Stomach (tissue), 8 donors: ENCODE measurements at regions not wholly inside any gene's neighbourhood (a gene's known extent, or its start where the extent isn't known, plus 50 kb on each side); places are given as distances from the start of the nearest gene placed in this dataset.

Source experiments
- DNase-seq, 2 donors: peaks; one replicate each; pipeline versions ENCODE4 v3.0.0 to v3.0.0-alpha.2; 2013 to 2019
- H3K27ac ChIP-seq, 5 donors: fragments of 200-600 bp in 4 of 5; sonication (generic) in 4 of 5; one replicate each; pipeline ENCODE4 v1.5.1; 2013 to 2019; ENCODE audit warnings: mild to moderate bottlenecking in 1 of 5, moderate library complexity in 1 of 5
- H3K27me3 ChIP-seq, 3 donors: fragments of 200-600 bp; sonication (generic); one replicate each; pipeline ENCODE4 v1.5.1; 2017 to 2019; ENCODE audit warnings: mixed run types in 1 of 3
- H3K36me3 ChIP-seq, 4 donors: fragments of 200-600 bp; sonication (generic); 1 replicate in 3 of 4; 2 replicates in 1 of 4; pipeline ENCODE4 v1.5.1; 2016 to 2019
- H3K4me1 ChIP-seq, 4 donors: fragments of 200-600 bp; sonication (generic); one replicate each; pipeline ENCODE4 v1.5.1; 2016 to 2019
- H3K4me3 ChIP-seq, 4 donors: fragments of 200-600 bp; sonication (generic) in 3 of 4; one replicate each; pipeline ENCODE4 v1.5.1; 2016 to 2019; ENCODE audit warnings: mild to moderate bottlenecking in 1 of 4
- H3K9me3 ChIP-seq, 4 donors: fragments of 200-600 bp; sonication (generic); one replicate each; pipeline ENCODE4 v1.5.1; 2016 to 2019
- EP300 ChIP-seq: sonication (generic); formaldehyde crosslinking; IDR thresholded peaks from one replicate; pipeline ENCODE4 v1.6.1; 2017; ENCODE audit warnings: antibody characterized with exemption
- POLR2A ChIP-seq, 4 donors: fragments of 450-650 bp; IDR thresholded peaks; one replicate each; pipeline ENCODE4 v1.6.1; 2016; ENCODE audit warnings: antibody characterized with exemption in 4 of 4, control low read depth in 2 of 4, mild to moderate bottlenecking in 1 of 4, moderate library complexity in 1 of 4
- POLR2AphosphoS5 ChIP-seq, 3 donors: sonication (generic); formaldehyde crosslinking; IDR thresholded peaks; one replicate each; pipeline ENCODE4 v1.6.1; 2016; ENCODE audit warnings: antibody characterized with exemption in 3 of 3
- WGBS, 5 donors: extraction: QIAGEN DNeasy Blood & Tissue Kit in 3 of 5; methylation state at CpG; one replicate each; pipeline versions ENCODE4 v1.1.5 to v1.1.7; 2013 to 2018; 5-methylcytosine and 5-hydroxymethylcytosine counted together
- intact Hi-C: fragments of 100-400 bp; cut with DNase I; formaldehyde crosslinking; loops from one replicate; pipeline ENCODE4 v1.15.1; 2023; ENCODE audit warnings: low total_unique reads
- TF ChIP-seq, protein P1 (sequence below), 7 experiments: fragments of 450-650 bp in 4 of 7; fragments of 200-600 bp in 3 of 7; sonication (generic) in 3 of 7; IDR thresholded peaks; one replicate each; pipeline ENCODE4 v1.5.1; 2016 to 2019; ENCODE audit warnings: antibody characterized with exemption in 7 of 7, control low read depth in 2 of 7, mild to moderate bottlenecking in 1 of 7
- donor health status: healthy with polysubstance abuse.
- donor health status: Bipolar disorder and iron deficiency.
- donor health status: healthy.

DNA sequence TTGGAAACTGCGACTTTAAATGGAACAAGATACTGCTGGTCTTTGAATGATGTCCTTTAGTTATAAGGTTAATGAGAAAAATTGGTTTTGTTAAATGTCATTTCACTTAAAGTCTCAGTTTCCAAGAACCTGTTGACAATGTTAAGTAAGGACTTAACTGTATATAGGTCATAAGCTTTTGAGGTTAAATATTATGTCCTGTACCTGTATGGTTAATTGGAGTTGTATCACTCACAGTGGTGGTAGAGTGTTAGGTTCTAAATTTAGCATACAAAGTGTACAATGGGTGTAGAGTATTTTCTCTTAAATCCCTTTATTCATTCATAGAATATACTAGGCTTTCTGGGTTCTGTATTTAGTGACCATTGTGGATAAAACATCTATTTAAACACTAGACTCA, 110.2 kb downstream of the HAUS1 start:
- Histone ChIP-seq H3K9me3 (no peaks in the 10 kb centered on the region), H3K4me1 (peaks cover 0 to 28% (median 11%) of the 10 kb centered on the region in 4 donors), H3K4me3 (no peak overlapping the region), H3K27me3 (no peaks in the 10 kb centered on the region), H3K27ac (no peak overlapping the region), H3K36me3 (peaks cover 0 to 28% (median 18%) of the 10 kb centered on the region in 4 donors)
- 85 to 100% (median 94%) methylated on average over 1 of the region's 1 CpG for WGBS, 5 donors
- TF ChIP-seq EP300, result no peak
- no peak for TF ChIP-seq POLR2A (IDR thresholded peaks at IDR 0.05)
- TF ChIP-seq, protein P1, sequence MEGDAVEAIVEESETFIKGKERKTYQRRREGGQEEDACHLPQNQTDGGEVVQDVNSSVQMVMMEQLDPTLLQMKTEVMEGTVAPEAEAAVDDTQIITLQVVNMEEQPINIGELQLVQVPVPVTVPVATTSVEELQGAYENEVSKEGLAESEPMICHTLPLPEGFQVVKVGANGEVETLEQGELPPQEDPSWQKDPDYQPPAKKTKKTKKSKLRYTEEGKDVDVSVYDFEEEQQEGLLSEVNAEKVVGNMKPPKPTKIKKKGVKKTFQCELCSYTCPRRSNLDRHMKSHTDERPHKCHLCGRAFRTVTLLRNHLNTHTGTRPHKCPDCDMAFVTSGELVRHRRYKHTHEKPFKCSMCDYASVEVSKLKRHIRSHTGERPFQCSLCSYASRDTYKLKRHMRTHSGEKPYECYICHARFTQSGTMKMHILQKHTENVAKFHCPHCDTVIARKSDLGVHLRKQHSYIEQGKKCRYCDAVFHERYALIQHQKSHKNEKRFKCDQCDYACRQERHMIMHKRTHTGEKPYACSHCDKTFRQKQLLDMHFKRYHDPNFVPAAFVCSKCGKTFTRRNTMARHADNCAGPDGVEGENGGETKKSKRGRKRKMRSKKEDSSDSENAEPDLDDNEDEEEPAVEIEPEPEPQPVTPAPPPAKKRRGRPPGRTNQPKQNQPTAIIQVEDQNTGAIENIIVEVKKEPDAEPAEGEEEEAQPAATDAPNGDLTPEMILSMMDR (IDR thresholded peaks at IDR 0.05), result no peak
- TF ChIP-seq POLR2AphosphoS5 (IDR thresholded peaks at IDR 0.05), result no peak
- DNase-seq, result no peak
- intact Hi-C loops, result no loop called here

DNA sequence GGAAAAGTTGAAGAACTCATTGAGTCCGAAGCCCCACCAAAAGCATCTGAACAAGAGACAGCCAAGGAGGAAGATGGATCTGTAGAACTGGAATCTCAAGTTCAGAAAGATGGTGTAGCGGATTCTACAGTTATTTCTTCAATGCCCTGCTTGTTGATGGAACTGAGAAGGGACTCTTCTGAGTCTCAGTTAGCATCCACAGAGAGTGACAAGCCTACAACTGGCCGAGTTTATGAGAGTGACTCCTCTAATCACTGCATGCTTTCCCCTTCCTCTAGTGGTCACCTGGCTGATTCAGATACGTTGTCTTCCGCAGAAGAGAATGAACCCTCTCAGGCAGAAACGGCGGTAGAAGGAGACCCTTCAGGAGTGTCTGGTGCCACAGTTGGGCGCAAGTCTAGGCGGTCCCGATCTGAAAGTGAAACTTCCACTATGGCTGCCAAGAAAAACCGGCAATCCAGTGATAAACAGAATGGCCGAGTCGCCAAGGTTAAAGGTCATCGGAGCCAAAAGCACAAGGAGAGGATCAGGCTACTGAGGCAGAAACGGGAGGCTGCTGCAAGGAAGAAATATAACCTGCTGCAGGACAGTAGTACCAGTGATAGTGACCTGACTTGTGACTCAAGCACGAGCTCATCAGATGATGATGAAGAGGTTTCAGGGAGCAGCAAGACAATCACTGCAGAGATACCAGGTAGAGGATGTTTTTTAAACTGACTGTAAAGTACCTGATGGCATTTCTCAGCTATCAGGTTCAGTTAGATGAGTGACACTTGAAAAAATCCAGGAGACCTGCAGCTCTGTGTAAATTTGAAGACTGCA, 111.9 kb downstream of the HAUS1 start:
- Histone ChIP-seq H3K4me3 (no peak overlapping the region), H3K27me3 (no peaks in the 10 kb centered on the region), H3K27ac (no peak overlapping the region), H3K4me1 (peaks cover 0 to 28% (median 10%) of the 10 kb centered on the region in 4 donors), H3K36me3 (peaks cover 0 to 31% (median 15%) of the 10 kb centered on the region in 4 donors), H3K9me3 (no peaks in the 10 kb centered on the region)
- TF ChIP-seq, protein P1 (IDR thresholded peaks at IDR 0.05), result no peak
- TF ChIP-seq POLR2AphosphoS5 (IDR thresholded peaks at IDR 0.05), result no peak
- no peak for TF ChIP-seq POLR2A (IDR thresholded peaks at IDR 0.05)
- TF ChIP-seq EP300, result no peak
- 91 to 94% (median 92%) methylated on average over 16 of the region's 16 CpGs for WGBS, 5 donors
- DNase-seq, result no peak
- intact Hi-C loops, result no loop called here

DNA sequence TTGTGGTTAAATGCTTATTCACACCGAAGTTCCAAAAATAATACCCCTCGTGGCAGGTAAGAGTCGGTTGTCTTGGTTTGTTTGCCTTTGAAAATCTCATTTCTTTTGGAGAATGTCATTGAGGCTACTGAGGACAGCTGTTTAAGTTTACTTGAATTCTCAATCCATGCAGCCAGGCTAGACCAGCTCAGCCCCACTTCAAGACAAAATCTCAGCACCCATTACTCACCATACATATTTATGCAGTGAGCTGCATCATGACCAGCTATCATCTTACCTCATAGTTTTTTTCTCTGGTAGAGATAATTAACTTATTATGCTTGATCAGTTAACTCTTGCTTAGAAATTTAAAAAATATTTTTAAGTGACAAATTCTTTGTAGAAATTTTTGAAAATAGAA, 115.9 kb downstream of the HAUS1 start:
- intact Hi-C loops, result no loop called here
- no peak for TF ChIP-seq EP300
- TF ChIP-seq, protein P1 (IDR thresholded peaks at IDR 0.05), result no peak
- TF ChIP-seq POLR2A (IDR thresholded peaks at IDR 0.05), result no peak
- TF ChIP-seq POLR2AphosphoS5 (IDR thresholded peaks at IDR 0.05), result no peak
- Histone ChIP-seq H3K4me3 (no peak overlapping the region), H3K4me1 (peaks cover 0 to 14% (median 7%) of the 10 kb centered on the region in 4 donors), H3K27me3 (no peaks in the 10 kb centered on the region), H3K36me3 (peaks cover 0 to 33% (median 15%) of the 10 kb centered on the region in 4 donors), H3K27ac (no peak overlapping the region), H3K9me3 (no peaks in the 10 kb centered on the region)
- 82 to 89% (median 86%) methylated on average over 3 of the region's 3 CpGs for WGBS, 5 donors
- no peak for DNase-seq

DNA sequence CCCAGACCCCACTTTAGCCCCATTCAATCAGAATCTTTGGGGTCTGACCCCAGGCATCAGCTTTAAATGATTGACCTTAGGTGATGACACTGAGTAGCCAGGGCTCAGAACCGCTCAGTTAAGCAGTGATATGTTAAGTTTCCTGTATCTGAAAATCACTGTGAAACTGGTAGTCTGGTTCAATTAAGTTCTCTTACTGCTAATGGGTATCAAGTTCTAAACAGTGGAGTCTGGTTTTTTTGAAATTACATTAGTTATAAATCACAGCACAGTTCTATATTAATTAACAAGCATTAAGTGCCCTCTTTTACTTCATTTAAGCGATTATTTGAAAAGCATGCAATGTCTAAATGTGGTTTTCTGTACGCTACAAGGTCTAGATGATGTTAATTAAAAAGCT, 117.9 kb downstream of the HAUS1 start:
- WGBS, 5 donors, result 87 to 96% (median 93%) methylated on average over 3 of the region's 3 CpGs
- peaks cover 0 to 21% (median 2%) of the 10 kb centered on the region in 4 donors for H3K36me3 ChIP-seq
- H3K4me3 ChIP-seq, result no peak overlapping the region
- TF ChIP-seq, protein P1 (IDR thresholded peaks at IDR 0.05), result no peak
- TF ChIP-seq EP300 (no peak), POLR2AphosphoS5 (IDR thresholded peaks at IDR 0.05) (no peak), POLR2A (IDR thresholded peaks at IDR 0.05) (no peak)
- no peaks in the 10 kb centered on the region for H3K27me3 ChIP-seq
- H3K4me1 ChIP-seq, result peaks cover 0 to 32% (median 12%) of the 10 kb centered on the region in 4 donors
- no peak for DNase-seq
- no peaks in the 10 kb centered on the region for H3K9me3 ChIP-seq
- H3K27ac ChIP-seq, result no peak overlapping the region
- intact Hi-C loops, result no loop called here
